ENCODE measurements at regions not wholly inside any gene's neighbourhood (a gene's known extent, or its start where the extent isn't known, plus 50 kb on each side); places are given as distances from the start of the nearest gene placed in this dataset.

GRCh38 chr4:184939978-184940377, 78.3 kb upstream of the HELT start:
- Histone ChIP-seq H3K27me3 (no peaks in the 10 kb centered on the region), H3K27ac (no peak overlapping the region), H3K36me3 (no peaks in the 10 kb centered on the region), H3K4me1 (ENCODE audit: control insufficient read depth in 1 of 2, insufficient read depth in 1 of 2, low read depth in 1 of 2, low read length in 1 of 2) (no peaks in the 10 kb centered on the region), H3K4me3 (ENCODE audit: low read depth in 1 of 2, low read length in 1 of 2) (no peak overlapping the region), H3K9me3 (no peaks in the 10 kb centered on the region)
- no peak for TF ChIP-seq CTCF (IDR thresholded peaks at IDR 0.05)

GRCh38 chr4:184940500-184940899, 77.8 kb upstream of the HELT start:
- no peaks in the 10 kb centered on the region for H3K4me1 ChIP-seq (ENCODE audit: control insufficient read depth in 1 of 2, insufficient read depth in 1 of 2, low read depth in 1 of 2, low read length in 1 of 2)
- no peak overlapping the region for H3K4me3 ChIP-seq (ENCODE audit: low read depth in 1 of 2, low read length in 1 of 2)
- H3K27ac ChIP-seq, result no peak overlapping the region
- H3K27me3 ChIP-seq, result no peaks in the 10 kb centered on the region
- H3K9me3 ChIP-seq, result no peaks in the 10 kb centered on the region
- no peaks in the 10 kb centered on the region for H3K36me3 ChIP-seq
- no peak for TF ChIP-seq CTCF (IDR thresholded peaks at IDR 0.05)

- no peak overlapping the region for H3K27ac ChIP-seq
- H3K36me3 ChIP-seq, result no peaks in the 10 kb centered on the region
- no peaks in the 10 kb centered on the region for H3K4me1 ChIP-seq (ENCODE audit: control insufficient read depth in 1 of 2, insufficient read depth in 1 of 2, low read depth in 1 of 2, low read length in 1 of 2)
- no peak for TF ChIP-seq CTCF (IDR thresholded peaks at IDR 0.05)
- H3K9me3 ChIP-seq, result no peaks in the 10 kb centered on the region
- no peaks in the 10 kb centered on the region for H3K27me3 ChIP-seq
- H3K4me3 ChIP-seq (ENCODE audit: low read depth in 1 of 2, low read length in 1 of 2), result no peak overlapping the region
These were observed 76.4 kb upstream of the HELT start for GRCh38 chr4:184941671-184942418.

GRCh38 chr4:184942444-184943425, 75.6 kb upstream of the HELT start:
- Histone ChIP-seq H3K27me3 (no peaks in the 10 kb centered on the region), H3K4me3 (ENCODE audit: low read depth in 1 of 2, low read length in 1 of 2) (no peak overlapping the region), H3K4me1 (ENCODE audit: control insufficient read depth in 1 of 2, insufficient read depth in 1 of 2, low read depth in 1 of 2, low read length in 1 of 2) (no peaks in the 10 kb centered on the region)

GRCh38 chr4:184949020-184949419, 69.3 kb upstream of the HELT start:
- no peak overlapping the region for H3K4me3 ChIP-seq (ENCODE audit: low read depth in 1 of 2, low read length in 1 of 2)
- no peaks in the 10 kb centered on the region for H3K4me1 ChIP-seq (ENCODE audit: control insufficient read depth in 1 of 2, insufficient read depth in 1 of 2, low read depth in 1 of 2, low read length in 1 of 2)
- no peak for TF ChIP-seq CTCF (IDR thresholded peaks at IDR 0.05)
- H3K36me3 ChIP-seq, result no peaks in the 10 kb centered on the region
- no peaks in the 10 kb centered on the region for H3K27me3 ChIP-seq
- H3K27ac ChIP-seq, result no peak overlapping the region
- H3K9me3 ChIP-seq, result no peaks in the 10 kb centered on the region

More at GRCh38 chr4:184942444-184943425, 75.6 kb upstream of the HELT start:
- Histone ChIP-seq H3K27ac (no peak overlapping the region), H3K9me3 (no peaks in the 10 kb centered on the region), H3K36me3 (no peaks in the 10 kb centered on the region)
- TF ChIP-seq CTCF (IDR thresholded peaks at IDR 0.05), result no peak
